Activated naive CD4-positive, alpha-beta T cell treated with anti-CD3 and anti-CD28 coated beads for 36 hours (primary cell): ENCODE measurements at regions not wholly inside any gene's neighbourhood (a gene's known extent, or its start where the extent isn't known, plus 50 kb on each side); places are given as distances from the start of the nearest gene placed in this dataset.
"Not testable (repeated sequence)": the region's sequence is repeated elsewhere in the genome, so short reads cannot be mapped to it uniquely, and the experiment has no call there.

Source experiments
- CTCF ChIA-PET: fragments of 350-600 bp; sonication (Branson Sonifier 250); formaldehyde crosslinking; loops from one replicate; lab custom pipeline; 2021; ENCODE audit warnings: antibody characterized with exemption; lab: Charles Lee
- DNase-seq: peaks from one replicate; pipeline ENCODE4 v3.0.0-alpha.2; 2020
- H3K27ac Mint-ChIP-seq: one replicate; pipeline ENCODE4 v1.8.0; 2021; ENCODE audit warnings: mild to moderate bottlenecking, mixed read lengths
- H3K27me3 Mint-ChIP-seq: one replicate; pipeline ENCODE4 v1.8.0; 2021; ENCODE audit warnings: low read depth, mixed read lengths
- H3K36me3 Mint-ChIP-seq: one replicate; pipeline ENCODE4 v1.8.0; 2021; ENCODE audit warnings: low read depth, mixed read lengths
- H3K4me1 Mint-ChIP-seq: one replicate; pipeline ENCODE4 v1.8.0; 2021; ENCODE audit warnings: low read depth, mixed read lengths
- H3K4me3 Mint-ChIP-seq: one replicate; pipeline ENCODE4 v1.8.0; 2021; ENCODE audit warnings: mild to moderate bottlenecking, moderate library complexity, mixed read lengths
- H3K9me3 Mint-ChIP-seq: one replicate; pipeline ENCODE4 v1.8.0; 2021; ENCODE audit warnings: mixed read lengths
- intact Hi-C: fragments of 100-400 bp; cut with micrococcal nuclease; formaldehyde crosslinking; loops from one replicate; pipeline ENCODE4 v1.15.1; 2023

GRCh38 chr11:23897453-23898286, 599.2 kb upstream of the LUZP2 start:
- Mint-ChIP-seq H3K27ac (no peak overlapping the region), H3K4me1 (no peaks in the 10 kb centered on the region), H3K9me3 (no peaks in the 10 kb centered on the region), H3K27me3 (no peaks in the 10 kb centered on the region), H3K4me3 (no peak overlapping the region), H3K36me3 (no peaks in the 10 kb centered on the region)
- DNase-seq, result no peak
- CTCF ChIA-PET, result interaction anchor here (0.6 kb wide), 1 partner anchor 60 kb away, joined by 5 read pairs; no protein-coding TSS in a partner anchor
- intact Hi-C loops, result no loop called here

DNA sequence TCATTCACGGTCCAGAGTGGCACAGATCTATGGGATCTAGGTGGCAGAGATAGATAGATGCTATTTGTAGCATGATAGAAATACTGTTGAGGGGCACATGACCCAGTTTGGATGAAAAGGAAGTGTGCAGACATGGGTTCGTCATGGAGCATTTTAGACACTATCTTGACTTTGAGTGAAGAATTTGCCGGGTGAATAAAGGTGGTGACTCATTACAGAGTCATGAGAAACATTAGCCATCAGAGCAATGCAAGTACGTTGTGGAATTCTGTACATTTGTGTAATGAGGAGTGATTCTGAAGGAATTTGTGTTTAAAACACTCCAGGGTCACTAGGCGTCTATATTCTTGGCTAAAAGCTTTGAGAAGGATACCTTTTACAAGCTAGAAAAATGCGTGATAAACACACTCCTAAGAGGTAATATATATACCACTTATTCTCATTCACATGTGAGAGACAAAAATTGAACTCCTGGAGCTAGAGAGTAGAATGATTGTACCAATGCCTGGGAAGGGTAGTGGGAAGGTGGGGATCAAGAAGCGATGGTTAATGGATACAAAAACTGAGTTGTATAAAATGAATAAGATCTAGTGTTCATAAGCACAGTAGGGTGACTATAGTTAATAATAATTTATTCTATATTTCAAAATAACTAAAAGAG, 593.7 kb upstream of the LUZP2 start:
- no peak overlapping the region for H3K4me3 Mint-ChIP-seq
- H3K4me1 Mint-ChIP-seq, result no peaks in the 10 kb centered on the region
- H3K27ac Mint-ChIP-seq, result no peak overlapping the region
- no peaks in the 10 kb centered on the region for H3K36me3 Mint-ChIP-seq
- CTCF ChIA-PET, result no interaction called here
- H3K27me3 Mint-ChIP-seq, result no peaks in the 10 kb centered on the region
- intact Hi-C loops, result no loop called here
- peaks cover 10% of the 10 kb centered on the region for H3K9me3 Mint-ChIP-seq
- no peak for DNase-seq

DNA sequence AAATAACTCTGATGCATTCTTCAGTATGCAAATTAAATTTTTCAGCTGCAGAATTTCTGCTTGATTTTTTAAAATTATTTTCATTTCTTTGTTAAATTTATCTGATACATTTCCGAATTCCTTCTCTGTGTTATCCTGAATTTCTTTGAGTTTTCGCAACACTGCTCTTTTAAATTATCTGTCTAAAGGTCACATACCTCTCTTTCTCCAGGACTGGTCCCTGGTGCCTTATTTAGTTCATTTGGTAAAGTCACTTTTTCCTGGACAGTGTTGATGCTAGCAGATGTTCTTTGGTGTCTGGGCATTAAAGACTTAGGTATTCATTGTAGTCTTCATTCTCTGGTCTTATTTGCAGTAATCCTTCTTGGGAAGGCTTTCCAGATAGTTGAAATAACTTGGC, 577.4 kb upstream of the LUZP2 start:
- no peaks in the 10 kb centered on the region for H3K27me3 Mint-ChIP-seq
- intact Hi-C loops, result no loop called here
- DNase-seq, result no peak
- no peaks in the 10 kb centered on the region for H3K4me1 Mint-ChIP-seq
- no peak overlapping the region for H3K27ac Mint-ChIP-seq
- no peaks in the 10 kb centered on the region for H3K36me3 Mint-ChIP-seq
- no peak overlapping the region for H3K4me3 Mint-ChIP-seq
- CTCF ChIA-PET, result no interaction called here
- H3K9me3 Mint-ChIP-seq, result peaks cover 7% of the 10 kb centered on the region

GRCh38 chr11:23923357-23923756, 573.5 kb upstream of the LUZP2 start:
- CTCF ChIA-PET, result no interaction called here
- intact Hi-C loops, result no loop called here
- no peaks in the 10 kb centered on the region for H3K4me1 Mint-ChIP-seq
- no peak overlapping the region for H3K27ac Mint-ChIP-seq
- H3K36me3 Mint-ChIP-seq, result no peaks in the 10 kb centered on the region
- DNase-seq, result no peak
- no peak overlapping the region for H3K4me3 Mint-ChIP-seq
- H3K27me3 Mint-ChIP-seq, result no peaks in the 10 kb centered on the region
- peaks cover 2% of the 10 kb centered on the region for H3K9me3 Mint-ChIP-seq

- Mint-ChIP-seq H3K27me3 (no peaks in the 10 kb centered on the region), H3K27ac (no peak overlapping the region), H3K4me3 (no peak overlapping the region), H3K4me1 (no peaks in the 10 kb centered on the region), H3K36me3 (no peaks in the 10 kb centered on the region), H3K9me3 (peaks cover 2% of the 10 kb centered on the region)
- intact Hi-C loops, result no loop called here
- DNase-seq, result no peak
- CTCF ChIA-PET, result no interaction called here
Observed at GRCh38 chr11:23924226-23924625, 572.6 kb upstream of the LUZP2 start.

DNA sequence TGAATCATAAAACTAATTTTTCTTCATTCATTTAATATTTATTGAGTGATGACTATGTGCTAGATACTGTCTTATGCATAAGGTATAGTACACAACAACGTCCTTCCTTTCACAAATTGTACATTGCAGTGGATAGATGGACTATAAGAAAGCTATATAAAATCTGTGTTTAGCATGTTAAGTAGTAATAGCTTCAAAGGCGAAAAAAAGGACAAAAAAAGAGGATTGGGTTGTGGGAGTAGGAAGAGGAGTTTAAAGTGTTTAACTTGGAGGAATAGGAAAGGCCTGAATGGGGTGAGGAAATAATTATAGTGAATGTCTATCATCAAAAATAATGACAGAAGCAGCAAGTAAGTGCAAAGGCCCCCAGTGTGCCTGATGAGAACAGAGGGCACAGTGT, 565.4 kb upstream of the LUZP2 start:
- Mint-ChIP-seq H3K27ac (no peak overlapping the region), H3K4me3 (no peak overlapping the region), H3K27me3 (no peaks in the 10 kb centered on the region), H3K9me3 (peaks cover 3% of the 10 kb centered on the region), H3K4me1 (peaks cover 3% of the 10 kb centered on the region), H3K36me3 (no peaks in the 10 kb centered on the region)
- no peak for DNase-seq
- intact Hi-C loops, result no loop called here
- CTCF ChIA-PET, result no interaction called here

DNA sequence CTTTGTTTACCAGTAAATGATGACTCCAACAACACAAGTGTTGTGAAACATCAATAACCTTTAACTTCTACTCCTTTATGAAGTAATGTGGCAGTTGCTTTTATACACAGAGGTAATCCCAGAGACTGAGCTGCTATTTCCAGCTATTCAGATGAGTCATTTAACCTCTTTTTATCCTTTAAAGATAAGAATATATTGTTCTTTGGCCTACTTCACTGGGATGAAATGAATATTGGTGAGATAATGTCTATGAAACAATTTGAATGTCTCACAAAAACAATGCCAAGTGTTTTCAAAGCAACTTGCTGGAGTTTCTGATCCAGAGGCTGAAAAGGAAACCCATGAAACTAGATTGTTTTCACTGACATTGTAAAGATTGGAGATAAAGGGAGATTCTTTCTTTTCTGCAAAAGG, 564.4 kb upstream of the LUZP2 start:
- peaks cover 3% of the 10 kb centered on the region for H3K4me1 Mint-ChIP-seq
- no peaks in the 10 kb centered on the region for H3K27me3 Mint-ChIP-seq
- intact Hi-C loops, result no loop called here
- H3K4me3 Mint-ChIP-seq, result no peak overlapping the region
- no peaks in the 10 kb centered on the region for H3K36me3 Mint-ChIP-seq
- peaks cover 3% of the 10 kb centered on the region for H3K9me3 Mint-ChIP-seq
- DNase-seq, result no peak
- H3K27ac Mint-ChIP-seq, result no peak overlapping the region
- CTCF ChIA-PET, result interaction anchor here (0.6 kb wide), 1 partner anchor 1441 kb away, joined by 3 read pairs; no protein-coding TSS in a partner anchor

GRCh38 chr11:23933721-23934120, 563.1 kb upstream of the LUZP2 start:
- peaks cover 3% of the 10 kb centered on the region for H3K4me1 Mint-ChIP-seq
- peaks cover 3% of the 10 kb centered on the region for H3K9me3 Mint-ChIP-seq
- intact Hi-C loops, result no loop called here
- no peaks in the 10 kb centered on the region for H3K36me3 Mint-ChIP-seq
- no peaks in the 10 kb centered on the region for H3K27me3 Mint-ChIP-seq
- H3K27ac Mint-ChIP-seq, result no peak overlapping the region
- CTCF ChIA-PET, result no interaction called here
- no peak overlapping the region for H3K4me3 Mint-ChIP-seq
- no peak for DNase-seq

DNA sequence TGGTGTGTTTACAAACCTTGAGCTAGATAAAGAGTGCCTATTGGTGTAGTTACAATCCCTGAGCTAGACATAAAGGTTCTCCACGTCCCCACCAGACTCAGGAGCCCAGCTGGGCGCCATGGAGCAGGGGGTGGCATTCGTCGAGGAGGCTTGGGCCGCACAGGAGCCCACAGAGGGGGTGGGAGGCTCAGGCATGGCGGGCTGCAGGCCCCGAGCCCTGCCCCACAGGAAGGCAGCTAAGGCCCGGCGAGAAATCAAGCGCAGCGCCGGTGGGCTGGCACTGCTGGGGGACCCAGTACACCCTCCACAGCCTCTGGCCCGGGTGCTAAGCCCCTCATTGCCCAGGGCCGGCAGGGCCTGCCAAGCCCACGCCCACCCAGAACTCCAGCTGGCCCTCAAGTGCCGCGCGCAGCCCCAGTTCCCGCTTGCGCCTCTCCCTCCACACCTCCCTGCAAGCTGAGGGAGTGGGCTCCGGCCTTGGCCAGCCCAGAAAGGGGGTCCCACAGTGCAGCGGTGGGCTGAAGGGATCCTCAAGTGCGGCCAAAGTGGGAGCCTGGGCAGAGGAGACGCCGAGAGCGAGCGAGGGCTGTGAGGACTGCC, 562.1 kb upstream of the LUZP2 start:
- H3K27me3 Mint-ChIP-seq, DNase-seq, H3K36me3 Mint-ChIP-seq, H3K4me1 Mint-ChIP-seq, CTCF ChIA-PET, intact Hi-C loops, H3K4me3 Mint-ChIP-seq, H3K27ac Mint-ChIP-seq, H3K9me3 Mint-ChIP-seq: not testable (repeated sequence)

DNA sequence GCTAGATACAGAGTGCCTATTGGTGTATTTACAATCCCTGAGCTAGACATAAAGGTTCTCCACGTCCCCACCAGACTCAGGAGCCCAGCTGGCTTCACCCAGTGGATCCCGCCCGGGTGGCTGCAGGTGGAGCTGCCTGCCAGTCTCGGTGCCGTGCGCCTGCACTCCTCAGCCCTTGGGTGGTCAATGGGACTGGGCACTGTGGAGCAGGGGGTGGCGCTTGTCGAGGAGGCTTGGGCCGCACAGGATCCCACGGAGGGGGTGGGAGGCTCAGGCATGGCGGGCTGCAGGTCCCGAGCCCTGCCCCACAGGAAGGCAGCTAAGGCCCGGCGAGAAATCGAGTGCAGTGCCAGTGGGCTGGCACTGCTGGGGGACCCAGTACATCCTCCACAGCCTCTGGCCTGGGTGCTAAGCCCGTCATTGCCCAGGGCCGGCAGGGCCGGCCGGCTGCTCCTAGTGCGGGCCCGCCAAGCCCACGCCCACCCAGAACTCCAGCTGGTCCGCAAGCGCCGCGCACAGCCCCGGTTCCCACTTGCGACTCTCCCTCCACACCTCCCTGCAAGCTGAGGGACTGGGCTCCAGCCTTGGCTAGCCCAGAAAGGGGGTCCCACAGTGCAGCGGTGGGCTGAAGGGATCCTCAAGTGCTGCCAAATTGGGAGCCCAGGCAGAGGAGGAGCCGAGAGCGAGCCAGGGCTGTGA, 554.6 kb upstream of the LUZP2 start:
- CTCF ChIA-PET, result interaction anchor here (0.6 kb wide), 1 partner anchor 36 kb away, joined by 3 read pairs; no protein-coding TSS in a partner anchor
- DNase-seq, H3K4me3 Mint-ChIP-seq, intact Hi-C loops, H3K36me3 Mint-ChIP-seq, H3K9me3 Mint-ChIP-seq, H3K27ac Mint-ChIP-seq, H3K27me3 Mint-ChIP-seq, H3K4me1 Mint-ChIP-seq: not testable (repeated sequence)

DNA sequence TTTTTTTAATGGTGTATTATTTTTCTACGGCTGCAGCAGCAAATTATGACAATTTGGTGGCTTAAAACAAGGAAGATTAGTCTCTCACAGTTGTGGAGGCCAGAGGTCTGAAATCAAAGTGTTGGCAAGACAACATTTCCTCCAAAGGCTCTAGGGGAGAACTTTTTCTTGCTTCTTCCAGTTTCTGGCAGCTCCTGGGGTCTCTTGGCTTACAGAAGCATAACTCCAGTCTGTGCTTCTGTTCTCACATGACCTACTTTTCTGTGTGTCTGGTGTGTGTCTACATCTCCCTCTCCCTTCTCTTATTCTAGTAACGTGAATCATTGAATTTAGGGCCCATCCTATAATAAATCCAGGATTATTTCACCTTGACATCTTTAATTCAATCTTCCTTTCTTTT, 551.9 kb upstream of the LUZP2 start:
- H3K4me1 Mint-ChIP-seq, result no peaks in the 10 kb centered on the region
- peaks cover 6% of the 10 kb centered on the region for H3K9me3 Mint-ChIP-seq
- intact Hi-C loops, result no loop called here
- no peaks in the 10 kb centered on the region for H3K27me3 Mint-ChIP-seq
- no peak overlapping the region for H3K4me3 Mint-ChIP-seq
- no peak overlapping the region for H3K27ac Mint-ChIP-seq
- no peaks in the 10 kb centered on the region for H3K36me3 Mint-ChIP-seq
- CTCF ChIA-PET, result no interaction called here
- no peak for DNase-seq

DNA sequence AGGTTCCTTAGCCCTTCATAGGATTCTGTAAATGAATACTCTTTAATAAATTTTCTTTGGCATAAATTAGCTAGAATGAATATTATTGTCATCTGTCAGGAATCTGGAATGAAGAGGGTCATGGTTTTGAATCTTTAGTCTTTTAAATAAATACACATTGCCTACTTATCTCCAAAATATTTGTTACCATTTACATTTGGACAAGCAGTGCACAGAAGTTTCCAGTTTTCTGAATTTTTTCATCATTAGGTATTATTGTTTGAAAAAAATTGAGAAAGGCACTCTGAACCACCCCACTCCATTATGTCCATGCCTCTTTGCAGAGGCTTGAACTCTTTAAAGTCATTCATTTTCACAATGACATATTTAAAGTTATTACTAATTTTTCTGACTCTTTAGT, 549.0 kb upstream of the LUZP2 start:
- no peak for DNase-seq
- CTCF ChIA-PET, result no interaction called here
- Mint-ChIP-seq H3K27me3 (no peaks in the 10 kb centered on the region), H3K36me3 (no peaks in the 10 kb centered on the region), H3K9me3 (peaks cover 3% of the 10 kb centered on the region), H3K27ac (no peak overlapping the region), H3K4me1 (no peaks in the 10 kb centered on the region), H3K4me3 (no peak overlapping the region)
- intact Hi-C loops, result no loop called here
